WERI-Rb-1 (cell line): ENCODE measurements at regions not wholly inside any gene's neighbourhood (a gene's known extent, or its start where the extent isn't known, plus 50 kb on each side); places are given as distances from the start of the nearest gene placed in this dataset.

ENCODE experiments used
- DNase-seq: peaks from one replicate; pipeline ENCODE4 v3.0.0-alpha.2; 2020
- H3K27ac ChIP-seq: fragments of 250-450 bp; sonication (Bioruptor Pico); 2 replicates; pipeline ENCODE4 v1.5.1; 2020; ENCODE audit warnings: mild to moderate bottlenecking, moderate library complexity
- H3K27me3 ChIP-seq: fragments of 250-450 bp; sonication (Bioruptor Pico); 2 replicates; pipeline ENCODE4 v1.5.1; 2021; ENCODE audit warnings: mild to moderate bottlenecking, low read depth, moderate library complexity; ENCODE audit not compliant: insufficient read depth, severe bottlenecking
- H3K36me3 ChIP-seq: fragments of 250-450 bp; sonication (Bioruptor Pico); 2 replicates; pipeline ENCODE4 v1.5.1; 2020; ENCODE audit warnings: mild to moderate bottlenecking, moderate library complexity
- H3K4me3 ChIP-seq: 2 replicates; pipeline ENCODE4 v1.5.1; 2011; ENCODE audit warnings: low read depth, mild to moderate bottlenecking, control low read depth, low read length
- H3K9me3 ChIP-seq: fragments of 250-450 bp; sonication (Bioruptor Pico); 2 replicates; pipeline ENCODE4 v1.5.1; 2021; ENCODE audit warnings: mild to moderate bottlenecking, moderate library complexity; ENCODE audit not compliant: severe bottlenecking
- CTCF ChIP-seq: IDR thresholded peaks from 2 replicates; pipeline ENCODE4 v1.5.1; 2011; ENCODE audit warnings: low read depth, mild to moderate bottlenecking, control low read depth, inconsistent platforms, low read length

GRCh38 chr4:27917381-27917780 lies 1056.7 kb downstream of the STIM2 start:
- no peak overlapping the region for H3K4me3 ChIP-seq

GRCh38 chr4:27921231-27921630 lies 1060.6 kb downstream of the STIM2 start:
- Histone ChIP-seq H3K4me3 (no peak overlapping the region), H3K27me3 (no peaks in the 10 kb centered on the region), H3K9me3 (no peaks in the 10 kb centered on the region), H3K27ac (no peak overlapping the region), H3K36me3 (no peaks in the 10 kb centered on the region)
- no peak for DNase-seq
- TF ChIP-seq CTCF: no peak

More at GRCh38 chr4:27917381-27917780, 1056.7 kb downstream of the STIM2 start:
- no peak for TF ChIP-seq CTCF
- Histone ChIP-seq H3K36me3 (no peaks in the 10 kb centered on the region), H3K27ac (no peak overlapping the region), H3K9me3 (no peaks in the 10 kb centered on the region), H3K27me3 (no peaks in the 10 kb centered on the region)
- no peak for DNase-seq

- Histone ChIP-seq H3K4me3 (no peak overlapping the region), H3K27me3 (no peaks in the 10 kb centered on the region), H3K9me3 (no peaks in the 10 kb centered on the region), H3K36me3 (no peaks in the 10 kb centered on the region), H3K27ac (no peak overlapping the region)
- TF ChIP-seq CTCF: no peak
- no peak for DNase-seq
Observed at GRCh38 chr4:27928761-27929540, 1068.3 kb downstream of the STIM2 start.

GRCh38 chr4:27930291-27930690 lies 1069.7 kb downstream of the STIM2 start:
- no peaks in the 10 kb centered on the region for H3K27me3 ChIP-seq
- H3K36me3 ChIP-seq: no peaks in the 10 kb centered on the region
- no peak overlapping the region for H3K4me3 ChIP-seq
- TF ChIP-seq CTCF: no peak
- H3K27ac ChIP-seq: no peak overlapping the region
- DNase-seq: no peak
- no peaks in the 10 kb centered on the region for H3K9me3 ChIP-seq

- Histone ChIP-seq H3K36me3 (no peaks in the 10 kb centered on the region), H3K9me3 (no peaks in the 10 kb centered on the region), H3K4me3 (no peak overlapping the region), H3K27ac (no peak overlapping the region), H3K27me3 (no peaks in the 10 kb centered on the region)
- TF ChIP-seq CTCF: no peak
- no peak for DNase-seq
Observed at GRCh38 chr4:27930976-27931375, 1070.3 kb downstream of the STIM2 start.

- no peaks in the 10 kb centered on the region for H3K36me3 ChIP-seq
- no peaks in the 10 kb centered on the region for H3K9me3 ChIP-seq
- TF ChIP-seq CTCF: no peak
- no peaks in the 10 kb centered on the region for H3K27me3 ChIP-seq
- H3K27ac ChIP-seq: no peak overlapping the region
- no peak for DNase-seq
- H3K4me3 ChIP-seq: no peak overlapping the region
Observed at GRCh38 chr4:27931584-27931983, 1070.9 kb downstream of the STIM2 start.
